Peyer's patch (tissue), 4 donors: ENCODE measurements at regions not wholly inside any gene's neighbourhood (a gene's known extent, or its start where the extent isn't known, plus 50 kb on each side); places are given as distances from the start of the nearest gene placed in this dataset.

Source experiments
- DNase-seq, 3 donors: peaks; one replicate each; pipeline ENCODE4 v3.0.0-alpha.2; 2017 to 2019
- H3K27ac ChIP-seq, 4 donors: fragments of 200-600 bp; sonication (generic); one replicate each; pipeline ENCODE4 v1.5.1; 2016 to 2019
- H3K27me3 ChIP-seq, 2 donors: fragments of 200-600 bp; sonication (generic); one replicate each; pipeline ENCODE4 v1.5.1; 2019
- H3K36me3 ChIP-seq, 3 donors: fragments of 200-600 bp; sonication (generic); one replicate each; pipeline ENCODE4 v1.5.1; 2016 to 2019
- H3K4me1 ChIP-seq, 4 donors: fragments of 200-600 bp; sonication (generic); one replicate each; pipeline ENCODE4 v1.5.1; 2016 to 2019
- H3K4me3 ChIP-seq, 4 donors: fragments of 200-600 bp; sonication (generic); 1 replicate in 3 of 4; 2 replicates in 1 of 4; pipeline ENCODE4 v1.5.1; 2016 to 2019; ENCODE audit warnings: mild to moderate bottlenecking in 1 of 4
- H3K9me3 ChIP-seq, 4 donors: fragments of 200-600 bp; sonication (generic); one replicate each; pipeline ENCODE4 v1.5.1; 2016 to 2019; ENCODE audit warnings: mild to moderate bottlenecking in 1 of 4
- POLR2A ChIP-seq, 2 donors: fragments of 450-650 bp; IDR thresholded peaks; one replicate each; pipeline ENCODE4 v1.5.1; 2017; ENCODE audit warnings: antibody characterized with exemption in 2 of 2, mild to moderate bottlenecking in 2 of 2, moderate library complexity in 2 of 2
- TF ChIP-seq, protein P1 (sequence below), 6 experiments: fragments of 450-650 bp in 4 of 6; fragments of 200-600 bp in 2 of 6; sonication (generic) in 1 of 6; IDR thresholded peaks; one replicate each; pipeline ENCODE4 v1.5.1; 2017 to 2019; ENCODE audit warnings: antibody characterized with exemption in 6 of 6, mild to moderate bottlenecking in 3 of 6, moderate library complexity in 1 of 6

DNA sequence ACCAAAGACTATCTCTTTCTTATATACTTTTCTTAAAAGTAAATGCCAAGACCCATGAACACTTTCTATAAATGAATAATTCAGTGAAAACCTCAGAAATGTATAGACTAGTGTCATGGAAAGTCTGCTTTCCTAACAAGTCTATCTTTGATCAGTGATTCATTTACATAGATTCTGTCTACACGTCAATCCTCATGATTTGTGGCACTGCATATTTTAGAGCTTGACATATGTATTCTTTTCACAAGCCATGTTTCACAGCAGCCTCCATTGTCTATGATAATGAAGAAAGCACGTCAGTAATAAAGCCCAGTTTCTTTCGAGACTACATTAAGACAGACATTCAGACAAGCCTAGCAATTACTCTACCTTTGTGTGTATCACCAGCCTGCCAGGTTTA is 486.6 kb downstream of the IRS1 start:
- no peaks in the 10 kb centered on the region for H3K36me3 ChIP-seq

DNA sequence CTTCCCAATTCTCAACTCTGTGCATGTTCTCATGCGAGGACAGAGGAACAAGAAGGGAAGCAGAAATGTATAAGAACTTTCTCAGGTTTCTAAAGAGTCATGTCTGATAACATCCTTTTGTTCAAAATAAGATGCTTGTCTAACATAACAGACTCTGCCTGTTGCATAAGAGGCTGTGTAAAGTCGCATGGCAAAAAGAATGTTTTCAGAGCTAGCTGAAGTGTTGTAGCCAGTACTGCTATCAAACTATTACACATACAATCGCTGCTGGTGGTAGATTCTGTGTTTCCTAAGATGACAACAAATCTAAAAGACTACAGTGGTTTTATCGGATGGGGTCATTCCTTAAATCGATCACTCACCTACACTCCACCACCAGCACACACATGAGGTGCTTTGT is 487.5 kb downstream of the IRS1 start:
- TF ChIP-seq POLR2A (IDR thresholded peaks at IDR 0.05) = no peak
- TF ChIP-seq, protein P1, sequence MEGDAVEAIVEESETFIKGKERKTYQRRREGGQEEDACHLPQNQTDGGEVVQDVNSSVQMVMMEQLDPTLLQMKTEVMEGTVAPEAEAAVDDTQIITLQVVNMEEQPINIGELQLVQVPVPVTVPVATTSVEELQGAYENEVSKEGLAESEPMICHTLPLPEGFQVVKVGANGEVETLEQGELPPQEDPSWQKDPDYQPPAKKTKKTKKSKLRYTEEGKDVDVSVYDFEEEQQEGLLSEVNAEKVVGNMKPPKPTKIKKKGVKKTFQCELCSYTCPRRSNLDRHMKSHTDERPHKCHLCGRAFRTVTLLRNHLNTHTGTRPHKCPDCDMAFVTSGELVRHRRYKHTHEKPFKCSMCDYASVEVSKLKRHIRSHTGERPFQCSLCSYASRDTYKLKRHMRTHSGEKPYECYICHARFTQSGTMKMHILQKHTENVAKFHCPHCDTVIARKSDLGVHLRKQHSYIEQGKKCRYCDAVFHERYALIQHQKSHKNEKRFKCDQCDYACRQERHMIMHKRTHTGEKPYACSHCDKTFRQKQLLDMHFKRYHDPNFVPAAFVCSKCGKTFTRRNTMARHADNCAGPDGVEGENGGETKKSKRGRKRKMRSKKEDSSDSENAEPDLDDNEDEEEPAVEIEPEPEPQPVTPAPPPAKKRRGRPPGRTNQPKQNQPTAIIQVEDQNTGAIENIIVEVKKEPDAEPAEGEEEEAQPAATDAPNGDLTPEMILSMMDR (IDR thresholded peaks at IDR 0.05) = no peak

More for the DNA sequence above, 486.6 kb downstream of the IRS1 start:
- Histone ChIP-seq H3K27ac (no peak overlapping the region), H3K4me3 (no peak overlapping the region), H3K4me1 (no peaks in the 10 kb centered on the region), H3K9me3 (no peaks in the 10 kb centered on the region), H3K27me3 (no peaks in the 10 kb centered on the region)
- TF ChIP-seq POLR2A (IDR thresholded peaks at IDR 0.05) = no peak
- TF ChIP-seq, protein P1 (IDR thresholded peaks at IDR 0.05) = no peak
- DNase-seq = no peak

DNA sequence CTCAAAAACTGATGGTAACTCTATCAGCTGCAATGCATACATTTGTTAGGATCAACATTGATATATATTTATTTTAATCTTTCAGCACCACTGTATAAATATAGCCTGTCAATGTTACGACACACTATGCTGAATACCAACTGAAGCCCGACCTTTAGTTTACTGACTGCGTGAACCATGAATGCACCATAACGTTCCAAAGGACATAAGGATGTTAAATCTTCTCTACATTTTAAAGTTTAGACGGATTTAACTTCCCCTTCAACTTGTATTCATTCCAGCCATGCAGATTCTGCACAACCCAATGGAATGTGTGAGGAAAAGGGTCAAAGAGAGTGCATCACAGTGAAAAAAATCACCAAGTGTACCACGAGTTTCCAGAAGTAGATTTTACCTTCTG is 489.5 kb downstream of the IRS1 start:
- no peak for DNase-seq
- Histone ChIP-seq H3K36me3 (no peaks in the 10 kb centered on the region), H3K9me3 (no peaks in the 10 kb centered on the region), H3K4me1 (no peaks in the 10 kb centered on the region), H3K4me3 (no peak overlapping the region), H3K27ac (no peak overlapping the region), H3K27me3 (no peaks in the 10 kb centered on the region)
- TF ChIP-seq, protein P1 (IDR thresholded peaks at IDR 0.05) = no peak

More for the DNA sequence above, 487.5 kb downstream of the IRS1 start:
- H3K9me3 ChIP-seq = no peaks in the 10 kb centered on the region
- no peak overlapping the region for H3K4me3 ChIP-seq
- no peak overlapping the region for H3K27ac ChIP-seq
- no peaks in the 10 kb centered on the region for H3K36me3 ChIP-seq
- DNase-seq = no peak
- H3K27me3 ChIP-seq = no peaks in the 10 kb centered on the region
- H3K4me1 ChIP-seq = no peaks in the 10 kb centered on the region

DNA sequence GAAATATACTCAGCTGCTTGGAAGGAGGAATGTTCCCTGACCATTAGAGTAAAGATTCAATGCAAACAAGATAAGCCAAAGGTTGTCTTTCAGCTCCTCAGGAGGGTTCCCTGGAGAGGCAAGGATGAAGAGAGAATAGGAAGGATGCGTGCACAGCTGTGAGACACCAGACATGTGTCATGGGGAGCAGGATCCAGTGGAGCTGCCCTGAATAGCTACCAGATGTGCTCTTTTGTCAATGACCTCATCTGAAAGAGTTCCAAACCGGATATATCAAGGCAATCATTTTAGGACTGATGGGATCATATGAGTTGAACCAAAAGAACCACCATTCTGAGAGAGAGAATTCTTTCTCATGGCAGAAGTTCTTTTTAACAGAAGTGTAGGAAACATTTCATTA is 490.6 kb downstream of the IRS1 start:
- no peaks in the 10 kb centered on the region for H3K4me1 ChIP-seq
- no peak overlapping the region for H3K27ac ChIP-seq
- no peaks in the 10 kb centered on the region for H3K27me3 ChIP-seq
- H3K36me3 ChIP-seq = no peaks in the 10 kb centered on the region
- DNase-seq = no peak
- no peaks in the 10 kb centered on the region for H3K9me3 ChIP-seq
- no peak for TF ChIP-seq POLR2A (IDR thresholded peaks at IDR 0.05)
- TF ChIP-seq, protein P1 (IDR thresholded peaks at IDR 0.05) = no peak
- H3K4me3 ChIP-seq = no peak overlapping the region

DNA sequence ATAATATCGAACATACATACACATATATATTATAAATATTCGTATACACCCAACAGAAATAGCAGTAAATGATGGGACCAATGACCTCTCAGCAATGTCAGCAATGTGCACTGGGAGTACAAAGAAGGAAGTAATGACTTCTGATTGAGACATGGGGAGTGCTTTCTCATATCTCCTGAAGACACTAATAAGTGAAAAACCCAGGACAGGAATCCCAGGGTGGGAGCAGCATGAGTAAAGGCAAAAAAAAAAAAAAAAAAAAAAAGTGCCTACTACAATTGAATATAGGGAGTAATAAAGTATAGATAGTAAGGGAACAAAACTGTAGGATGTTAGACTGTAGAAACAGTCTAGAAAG is 491.3 kb downstream of the IRS1 start:
- Histone ChIP-seq H3K4me1 (no peaks in the 10 kb centered on the region), H3K27me3 (no peaks in the 10 kb centered on the region), H3K9me3 (no peaks in the 10 kb centered on the region), H3K4me3 (no peak overlapping the region), H3K27ac (no peak overlapping the region), H3K36me3 (no peaks in the 10 kb centered on the region)
- TF ChIP-seq POLR2A (IDR thresholded peaks at IDR 0.05) = no peak
- TF ChIP-seq, protein P1 (IDR thresholded peaks at IDR 0.05) = no peak
- no peak for DNase-seq
